HG03565 (cell line): ENCODE measurements at regions not wholly inside any gene's neighbourhood (a gene's known extent, or its start where the extent isn't known, plus 50 kb on each side); places are given as distances from the start of the nearest gene placed in this dataset.
A peak's percentile ranks its signal among the peaks of the same experiment; 100 is the strongest.

Source experiments
- ATAC-seq: cut with Tn5 transposase; IDR thresholded peaks from one replicate; pipeline ENCODE4 v1.9.1; 2021; ENCODE audit warnings: mild to moderate bottlenecking, moderate library complexity; ENCODE audit not compliant: unreplicated experiment

- no peak for ATAC-seq
Observed at GRCh38 chr18:41756141-41756540, 198.9 kb upstream of the PIK3C3 start.

- ATAC-seq: no peak
Observed at GRCh38 chr18:41754332-41754731, 200.7 kb upstream of the PIK3C3 start.

- ATAC-seq: no peak
Observed at GRCh38 chr18:41753826-41754225, 201.2 kb upstream of the PIK3C3 start.

- no peak for ATAC-seq
Observed at GRCh38 chr18:41752826-41753225, 202.2 kb upstream of the PIK3C3 start.

- no peak for ATAC-seq
Observed at GRCh38 chr18:41751652-41752051, 203.4 kb upstream of the PIK3C3 start.

GRCh38 chr18:41751161-41751560, 203.9 kb upstream of the PIK3C3 start:
- ATAC-seq: no peak

DNA sequence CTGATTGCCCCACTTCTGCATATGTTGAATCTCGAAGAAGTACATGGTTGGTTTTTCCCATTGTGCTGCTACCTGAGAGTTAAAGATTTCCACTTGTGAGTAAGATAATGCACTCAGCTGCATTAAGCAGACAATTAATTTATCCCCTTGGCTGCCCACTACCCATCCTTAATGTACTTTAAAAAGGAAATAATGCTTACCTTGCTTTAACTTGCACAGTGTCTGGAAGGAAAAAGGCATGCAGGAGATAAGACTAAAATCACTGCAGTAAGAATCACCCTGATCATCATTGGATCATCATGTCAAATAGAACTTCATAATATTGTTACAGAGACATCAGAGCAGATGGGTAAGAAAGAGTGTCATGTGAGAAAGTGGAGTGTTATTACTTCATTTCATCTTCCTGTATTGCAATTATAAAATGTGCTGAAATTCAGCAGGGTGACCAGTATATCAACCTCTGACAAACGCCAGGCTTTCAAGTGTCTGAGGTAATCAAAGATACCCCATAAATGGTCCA, 207.3 kb upstream of the PIK3C3 start:
- ATAC-seq: no peak

DNA sequence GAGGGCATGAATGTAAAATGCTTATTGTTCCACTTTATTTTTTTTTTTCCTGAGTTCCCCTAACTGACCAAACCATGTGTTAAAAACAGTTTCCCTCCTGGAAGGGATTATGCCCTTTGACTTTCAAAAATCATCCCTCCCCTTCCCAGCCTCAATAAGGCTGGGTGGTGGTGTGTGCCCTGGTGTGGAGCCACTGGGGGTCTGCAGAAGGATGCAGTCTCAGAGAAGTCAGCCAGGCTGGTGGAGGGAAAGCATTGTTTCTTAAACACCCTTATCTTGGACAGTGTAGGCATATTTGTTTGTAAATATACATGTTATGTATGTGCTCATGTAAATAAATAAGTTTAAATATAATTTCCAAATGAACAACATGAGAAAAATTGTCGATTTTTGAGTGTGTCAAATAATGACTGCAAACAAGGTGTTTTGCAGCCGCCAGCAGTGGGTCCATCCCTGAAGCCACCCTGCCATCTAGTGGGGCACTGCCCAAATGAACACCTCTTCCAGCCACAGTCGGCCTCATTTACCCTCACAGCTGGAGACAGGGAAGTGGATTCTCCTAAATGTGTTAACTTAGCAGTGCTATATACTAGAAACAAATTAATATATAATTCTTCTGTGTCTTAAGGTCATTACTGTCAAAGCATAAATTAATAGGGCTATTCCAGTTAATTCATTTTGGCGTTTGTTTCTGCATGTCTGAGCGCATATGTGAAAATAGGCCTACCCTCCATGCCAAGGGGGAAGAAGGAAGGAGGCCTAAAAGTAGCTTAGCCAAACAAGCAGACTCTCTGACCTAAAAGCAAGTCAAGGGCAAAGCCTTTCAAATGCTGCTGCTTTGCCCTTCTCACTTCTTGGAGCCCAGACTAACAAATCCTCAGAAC, 209.6 kb upstream of the PIK3C3 start:
- peak; percentile 58 for ATAC-seq

DNA sequence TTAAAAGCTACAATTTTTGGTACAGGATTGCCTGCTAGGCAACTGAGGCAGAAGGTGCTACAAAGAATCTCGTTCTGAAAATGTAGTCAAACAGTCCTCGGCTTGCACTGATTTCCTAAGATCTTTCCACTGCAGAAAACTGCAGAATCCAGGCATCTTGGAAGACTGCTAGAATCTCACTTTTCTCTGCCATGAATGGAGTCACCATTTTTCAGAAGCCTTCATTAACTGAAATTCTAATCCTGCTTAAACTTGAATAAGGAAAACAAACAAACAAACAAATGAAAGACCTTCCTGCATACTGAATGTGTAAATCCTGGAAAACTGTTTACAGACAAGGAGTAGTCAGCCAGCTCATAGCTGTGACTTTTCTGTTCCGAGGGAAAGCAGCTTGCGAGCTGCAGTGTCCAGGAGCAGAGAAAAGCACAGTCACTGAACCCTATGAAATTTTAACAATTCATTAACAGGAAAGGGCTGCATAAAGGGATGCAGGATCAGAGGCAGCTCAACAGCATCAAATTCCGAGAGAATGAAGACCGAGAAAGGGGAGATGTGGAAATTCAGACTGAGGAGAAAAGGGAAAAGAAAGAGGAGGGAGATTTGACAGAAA, 210.5 kb upstream of the PIK3C3 start:
- ATAC-seq: no peak

- no peak for ATAC-seq
Observed at GRCh38 chr18:41737218-41737617, 217.8 kb upstream of the PIK3C3 start.

DNA sequence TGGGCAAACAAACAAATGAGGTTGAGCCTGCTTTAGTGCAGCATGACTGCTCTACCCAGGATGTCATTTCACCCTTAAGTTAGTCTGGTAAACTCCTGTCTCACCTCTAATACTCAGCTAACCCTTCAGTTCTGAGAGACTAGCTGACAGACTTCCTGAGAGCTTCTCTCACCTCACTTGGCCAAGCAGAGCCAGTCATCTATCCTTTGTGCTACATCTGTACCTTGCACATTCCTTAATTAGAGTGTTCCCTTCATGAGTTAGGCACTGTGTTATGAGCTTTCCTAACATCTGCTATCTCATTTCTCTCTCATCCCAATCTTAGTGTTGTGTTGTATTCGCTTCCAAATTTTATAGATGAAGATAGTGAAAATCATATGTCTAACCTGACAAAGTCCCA, 220.1 kb upstream of the PIK3C3 start:
- ATAC-seq: no peak

- no peak for ATAC-seq
Observed at GRCh38 chr18:41732356-41732755, 222.7 kb upstream of the PIK3C3 start.

DNA sequence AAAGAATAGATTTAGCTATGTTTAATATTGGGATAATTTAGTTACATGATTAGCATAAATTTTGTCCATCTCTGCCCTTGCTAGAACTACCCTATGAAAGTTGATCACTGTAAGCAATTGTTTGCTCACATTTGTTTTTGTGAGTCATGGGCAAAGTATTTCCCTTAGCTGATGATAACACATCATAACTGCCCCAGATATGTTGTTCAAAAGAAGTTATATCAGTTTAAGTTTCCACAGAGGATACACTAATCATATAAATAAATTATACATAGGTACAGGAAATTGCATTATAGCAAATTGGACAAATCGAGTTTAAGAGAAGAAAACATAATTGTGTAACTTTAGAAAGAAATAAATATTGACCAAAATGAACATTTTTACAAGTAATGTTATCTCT, 223.2 kb upstream of the PIK3C3 start:
- ATAC-seq: no peak

- ATAC-seq: no peak
Observed at GRCh38 chr18:41724195-41724594, 230.8 kb upstream of the PIK3C3 start.

DNA sequence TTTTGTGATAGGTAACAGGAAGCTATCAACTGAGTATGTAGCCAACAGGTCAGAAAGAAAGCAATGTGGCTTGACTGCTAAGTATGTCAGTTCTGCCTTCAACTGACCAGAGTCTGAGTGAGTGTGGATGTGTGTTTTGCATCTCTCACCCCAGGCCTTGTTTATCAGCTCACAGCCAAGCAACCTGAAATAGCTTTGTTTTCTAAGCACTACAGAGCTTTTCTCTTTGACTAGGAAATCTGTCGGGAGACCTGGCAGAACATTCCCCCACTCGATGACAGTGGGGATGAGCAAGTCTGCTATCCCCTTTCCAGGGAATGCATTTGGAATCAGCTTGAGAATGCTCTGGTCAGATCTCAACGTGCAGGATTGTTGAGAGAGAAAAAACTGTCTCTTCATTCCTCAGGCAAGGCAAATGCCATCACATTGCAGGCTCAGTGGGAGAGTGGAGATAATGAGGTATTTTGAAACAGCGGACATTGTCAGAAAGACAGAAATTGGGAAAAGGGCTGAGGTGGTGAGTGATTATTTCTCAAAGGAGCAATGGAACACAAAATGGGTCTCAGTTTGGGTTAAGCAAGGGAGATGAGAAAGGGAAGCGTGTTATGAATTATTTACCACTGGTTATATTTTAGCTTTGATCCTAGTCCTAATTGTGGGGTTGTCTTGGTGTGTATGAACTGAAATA, 233.8 kb upstream of the PIK3C3 start:
- no peak for ATAC-seq

DNA sequence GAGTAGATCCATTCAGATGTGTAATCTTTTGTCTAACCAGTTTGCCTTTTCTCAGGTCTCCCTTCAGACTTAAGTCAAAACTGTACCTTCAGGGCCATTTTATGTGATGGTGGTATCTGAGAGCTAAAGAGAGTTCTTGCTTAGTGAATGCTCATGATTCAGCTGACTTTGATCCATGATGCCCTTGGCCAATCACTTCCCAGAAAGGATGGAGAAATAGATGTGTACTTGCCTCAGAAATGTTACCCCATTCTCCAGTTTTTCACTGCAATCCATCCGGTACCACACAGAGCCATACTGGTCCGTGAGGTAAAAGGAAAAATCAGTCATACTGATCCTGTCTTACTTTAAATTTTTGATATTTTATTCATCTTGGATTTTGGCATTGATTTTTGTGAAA, 234.8 kb upstream of the PIK3C3 start:
- ATAC-seq: no peak

DNA sequence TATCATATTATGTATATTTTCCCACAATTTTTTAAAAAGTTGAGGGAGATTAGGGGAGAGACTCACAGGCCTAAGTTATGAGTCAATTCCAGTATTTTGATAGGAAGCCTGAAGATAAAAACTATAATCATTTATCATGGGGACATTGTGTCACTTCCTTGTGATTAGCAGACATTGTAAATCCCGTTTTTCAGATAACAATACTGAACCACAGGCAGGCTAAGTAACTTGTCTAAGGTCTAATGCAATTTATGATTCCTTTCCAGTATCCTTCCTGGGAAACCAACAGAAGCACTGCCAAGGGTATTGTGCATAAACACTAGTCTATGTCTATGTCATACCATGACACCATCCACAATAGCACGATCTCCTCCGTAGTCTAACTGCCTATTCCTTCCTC, 235.2 kb upstream of the PIK3C3 start:
- no peak for ATAC-seq

GRCh38 chr18:41714872-41715271, 240.2 kb upstream of the PIK3C3 start:
- no peak for ATAC-seq

DNA sequence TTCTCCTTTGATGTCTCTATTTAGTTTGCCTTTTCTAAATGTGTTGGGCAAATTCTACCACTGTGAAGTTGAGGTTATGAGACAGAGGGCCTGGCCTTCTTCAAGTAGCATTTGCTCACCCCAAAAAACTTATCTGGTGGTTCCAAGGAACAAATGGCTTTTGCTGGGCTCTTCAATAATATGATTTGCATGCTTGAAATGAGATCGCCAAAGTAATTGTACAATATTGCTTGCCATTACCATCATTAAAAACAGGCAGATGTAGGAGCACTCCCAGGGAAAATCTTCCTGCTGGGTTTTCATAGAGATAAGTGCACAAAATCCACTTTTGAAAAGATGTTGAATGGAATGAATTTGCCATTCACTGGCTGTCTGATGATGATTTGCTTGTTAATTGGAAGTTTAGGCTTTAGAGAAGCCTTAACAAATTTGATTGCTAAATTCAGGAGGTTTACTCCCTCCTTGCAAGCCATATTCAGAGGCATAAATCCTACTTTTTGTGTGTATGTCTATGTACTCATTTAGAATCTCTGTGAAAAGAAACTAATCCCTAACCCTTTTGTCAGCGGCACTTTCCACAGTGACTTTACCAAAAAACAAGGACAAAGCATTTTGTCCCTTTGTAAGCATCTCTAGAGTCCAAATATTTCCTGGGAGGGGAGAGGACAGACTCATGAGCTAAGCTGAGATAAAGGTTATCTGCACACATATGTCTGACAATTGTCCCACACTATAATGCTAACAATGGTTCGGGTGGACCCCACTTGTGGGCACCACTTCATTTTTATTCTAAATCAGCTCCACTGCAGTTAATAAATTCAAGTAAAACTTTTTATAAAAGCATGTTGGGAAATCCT, 240.8 kb upstream of the PIK3C3 start:
- no peak for ATAC-seq

- ATAC-seq: no peak
Observed at GRCh38 chr18:41706301-41706700, 248.7 kb upstream of the PIK3C3 start.
